Adipocyte (in vitro differentiated cells): ENCODE measurements at regions not wholly inside any gene's neighbourhood (a gene's known extent, or its start where the extent isn't known, plus 50 kb on each side); places are given as distances from the start of the nearest gene placed in this dataset.

Source experiments
- DNase-seq: peaks from one replicate; pipeline ENCODE4 v3.0.0-alpha.2; 2015; ENCODE audit warnings: low read depth
- H3K27me3 ChIP-seq: replicated peaks from 2 replicates; pipeline ENCODE4 v1.7.0; 2013; ENCODE audit warnings: mild to moderate bottlenecking, low read length, moderate library complexity; ENCODE audit not compliant: control insufficient read depth, insufficient read depth
- H3K36me3 ChIP-seq: 2 replicates; pipeline ENCODE4 v1.7.0; 2013; ENCODE audit warnings: low read length, mild to moderate bottlenecking, moderate library complexity; ENCODE audit not compliant: control insufficient read depth, insufficient read depth, severe bottlenecking
- H3K4me1 ChIP-seq: 2 replicates; pipeline ENCODE4 v1.7.0; 2013; ENCODE audit warnings: mild to moderate bottlenecking, low read length, moderate library complexity; ENCODE audit not compliant: control insufficient read depth, insufficient read depth
- H3K4me3 ChIP-seq: 2 replicates; pipeline ENCODE4 v1.7.0; 2013; ENCODE audit warnings: mild to moderate bottlenecking, low read length, moderate library complexity
- H3K9ac ChIP-seq: 2 replicates; pipeline ENCODE4 v1.7.0; 2013; ENCODE audit warnings: mild to moderate bottlenecking, low read length, moderate library complexity
- H3K9me3 ChIP-seq: 2 replicates; pipeline ENCODE4 v1.7.0; 2013; ENCODE audit warnings: mild to moderate bottlenecking, low read length, moderate library complexity; ENCODE audit not compliant: control insufficient read depth

- Histone ChIP-seq H3K9me3 (no peaks in the 10 kb centered on the region), H3K9ac (no peak overlapping the region), H3K4me1 (peaks cover 6% of the 10 kb centered on the region), H3K27me3 (no peaks in the 10 kb centered on the region), H3K36me3 (no peaks in the 10 kb centered on the region), H3K4me3 (no peak overlapping the region)
- no peak for DNase-seq
Observed at GRCh38 chr6:2360716-2361115, 115.3 kb upstream of the GMDS start.

GRCh38 chr6:2360126-2360525 is 114.7 kb upstream of the GMDS start:
- Histone ChIP-seq H3K4me1 (peaks cover 6% of the 10 kb centered on the region), H3K9me3 (no peaks in the 10 kb centered on the region), H3K9ac (no peak overlapping the region), H3K27me3 (no peaks in the 10 kb centered on the region), H3K4me3 (no peak overlapping the region), H3K36me3 (no peaks in the 10 kb centered on the region)
- DNase-seq: no peak

- H3K4me1 ChIP-seq: peaks cover 19% of the 10 kb centered on the region
- H3K9me3 ChIP-seq: no peaks in the 10 kb centered on the region
- DNase-seq: no peak
- H3K9ac ChIP-seq: no peak overlapping the region
- no peaks in the 10 kb centered on the region for H3K36me3 ChIP-seq
- no peaks in the 10 kb centered on the region for H3K27me3 ChIP-seq
- H3K4me3 ChIP-seq: no peak overlapping the region
Observed at GRCh38 chr6:2355150-2355549, 109.7 kb upstream of the GMDS start.

GRCh38 chr6:2354138-2354491 is 108.7 kb upstream of the GMDS start:
- Histone ChIP-seq H3K9me3 (no peaks in the 10 kb centered on the region), H3K4me3 (no peak overlapping the region), H3K27me3 (no peaks in the 10 kb centered on the region)

GRCh38 chr6:2353412-2354137 is 108.2 kb upstream of the GMDS start:
- H3K27me3 ChIP-seq: no peaks in the 10 kb centered on the region

More at GRCh38 chr6:2354138-2354491, 108.7 kb upstream of the GMDS start:
- no peak for DNase-seq
- H3K36me3 ChIP-seq: no peaks in the 10 kb centered on the region
- no peak overlapping the region for H3K9ac ChIP-seq
- H3K4me1 ChIP-seq: peaks cover 19% of the 10 kb centered on the region

GRCh38 chr6:2351807-2352431 is 106.5 kb upstream of the GMDS start:
- peak overlapping the region; percentile 17 for H3K4me3 ChIP-seq
- no peaks in the 10 kb centered on the region for H3K27me3 ChIP-seq
- peaks cover 19% of the 10 kb centered on the region for H3K4me1 ChIP-seq
- peak; percentile 85 for DNase-seq
- no peaks in the 10 kb centered on the region for H3K36me3 ChIP-seq
- no peaks in the 10 kb centered on the region for H3K9me3 ChIP-seq
- H3K9ac ChIP-seq: no peak overlapping the region

More at GRCh38 chr6:2353412-2354137, 108.2 kb upstream of the GMDS start:
- Histone ChIP-seq H3K9me3 (no peaks in the 10 kb centered on the region), H3K4me3 (peak overlapping the region; percentile 57), H3K9ac (peak overlapping the region; percentile 16), H3K36me3 (no peaks in the 10 kb centered on the region), H3K4me1 (peaks cover 19% of the 10 kb centered on the region)
- peak; percentile 93 for DNase-seq

GRCh38 chr6:2351090-2351489 is 105.7 kb upstream of the GMDS start:
- Histone ChIP-seq H3K4me3 (no peak overlapping the region), H3K27me3 (no peaks in the 10 kb centered on the region), H3K9me3 (no peaks in the 10 kb centered on the region), H3K4me1 (peaks cover 19% of the 10 kb centered on the region), H3K9ac (no peak overlapping the region), H3K36me3 (no peaks in the 10 kb centered on the region)
- no peak for DNase-seq

- no peaks in the 10 kb centered on the region for H3K27me3 ChIP-seq
- H3K36me3 ChIP-seq: no peaks in the 10 kb centered on the region
- H3K9ac ChIP-seq: no peak overlapping the region
- no peaks in the 10 kb centered on the region for H3K9me3 ChIP-seq
- H3K4me3 ChIP-seq: no peak overlapping the region
- H3K4me1 ChIP-seq: no peaks in the 10 kb centered on the region
- DNase-seq: no peak
Observed at GRCh38 chr6:2346078-2346477, 100.7 kb upstream of the GMDS start.

- no peaks in the 10 kb centered on the region for H3K36me3 ChIP-seq
- H3K4me1 ChIP-seq: no peaks in the 10 kb centered on the region
- H3K27me3 ChIP-seq: no peaks in the 10 kb centered on the region
- no peak overlapping the region for H3K4me3 ChIP-seq
- H3K9ac ChIP-seq: no peak overlapping the region
- no peak for DNase-seq
- peaks cover 10% of the 10 kb centered on the region for H3K9me3 ChIP-seq
Observed at GRCh38 chr6:2344319-2344905, 99.0 kb upstream of the GMDS start.

GRCh38 chr6:2327591-2327990 is 82.2 kb upstream of the GMDS start:
- Histone ChIP-seq H3K4me1 (no peaks in the 10 kb centered on the region), H3K4me3 (no peak overlapping the region), H3K36me3 (no peaks in the 10 kb centered on the region), H3K9ac (no peak overlapping the region), H3K27me3 (no peaks in the 10 kb centered on the region), H3K9me3 (peaks cover 42% of the 10 kb centered on the region)
- no peak for DNase-seq

- no peak for DNase-seq
- Histone ChIP-seq H3K9ac (no peak overlapping the region), H3K9me3 (peaks cover 46% of the 10 kb centered on the region), H3K4me1 (no peaks in the 10 kb centered on the region), H3K27me3 (no peaks in the 10 kb centered on the region), H3K36me3 (no peaks in the 10 kb centered on the region), H3K4me3 (no peak overlapping the region)
Observed at GRCh38 chr6:2324166-2324953, 79.0 kb upstream of the GMDS start.
